ENCODE measurements at regions not wholly inside any gene's neighbourhood (a gene's known extent, or its start where the extent isn't known, plus 50 kb on each side); places are given as distances from the start of the nearest gene placed in this dataset.
"Not testable (repeated sequence)": the region's sequence is repeated elsewhere in the genome, so short reads cannot be mapped to it uniquely, and the experiment has no call there.

- H3K27ac ChIP-seq: no peak overlapping the region
- TF ChIP-seq CTCF (IDR thresholded peaks at IDR 0.05): no peak
- no peak for DNase-seq
- 92 to 99% (median 96%) methylated on average over 2 of the region's 2 CpGs for WGBS, 5 donors
- intact Hi-C loops (cut with DNase I; ENCODE audit: low total_unique reads): no loop called here
- peaks cover 0 to 9% (median 3%) of the 10 kb centered on the region in 4 donors for H3K9me3 ChIP-seq
- H3K4me1 ChIP-seq: no peaks in the 10 kb centered on the region
- H3K4me3 ChIP-seq: no peak overlapping the region
- no peaks in the 10 kb centered on the region for H3K27me3 ChIP-seq
- H3K36me3 ChIP-seq: peaks cover 17 to 78% (median 73%) of the 10 kb centered on the region in 4 donors
Measured at GRCh38 chr12:100083308-100083707, 59.4 kb downstream of the BLTP3B start.

DNA sequence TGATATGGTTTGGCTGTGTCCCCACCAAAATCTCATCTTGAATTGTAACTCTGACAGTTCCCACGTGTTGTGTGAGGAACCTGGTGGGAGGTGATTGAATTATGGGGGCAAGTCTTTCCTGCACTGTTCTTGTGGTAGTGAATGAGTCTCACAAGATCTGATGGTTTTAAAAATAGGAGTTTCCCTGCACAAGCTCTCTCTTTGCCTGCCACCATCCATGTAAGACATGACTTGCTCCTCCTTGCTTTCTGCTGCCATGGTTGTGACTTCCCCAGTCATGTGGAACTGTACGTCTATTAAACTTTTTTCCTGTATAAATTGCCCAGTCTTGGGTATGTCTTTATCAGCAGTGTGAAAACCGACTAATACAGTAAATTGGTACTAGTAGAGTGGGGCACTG, 63.9 kb downstream of the BLTP3B start:
- DNase-seq; H3K27me3 ChIP-seq; H3K4me1 ChIP-seq; H3K4me3 ChIP-seq; H3K27ac ChIP-seq; H3K9me3 ChIP-seq; intact Hi-C loops (cut with DNase I; ENCODE audit: low total_unique reads): not testable (repeated sequence)
- 84 to 96% (median 95%) methylated on average over 3 of the region's 3 CpGs for WGBS, 5 donors
- peaks cover 20 to 82% (median 78%) of the 10 kb centered on the region in 4 donors for H3K36me3 ChIP-seq

DNA sequence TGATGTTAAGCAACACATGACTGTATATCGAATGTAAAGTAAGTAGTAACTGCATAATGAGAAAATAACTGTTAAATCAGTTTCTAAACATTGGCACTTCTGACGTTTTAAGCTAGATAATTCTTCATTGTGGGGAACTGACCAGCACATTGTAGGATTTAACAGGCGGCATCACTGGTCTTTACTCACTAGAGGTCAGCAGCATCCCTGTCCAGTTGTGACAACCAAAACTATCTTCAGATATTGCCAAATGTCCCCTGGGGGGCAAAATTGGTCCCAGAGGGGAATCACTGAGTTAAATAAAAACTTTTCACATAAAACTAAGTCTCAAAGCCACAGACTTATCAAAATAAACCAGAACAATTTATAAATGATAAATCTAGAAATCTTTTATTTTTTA, 65.3 kb downstream of the BLTP3B start:
- 72 to 82% (median 80%) methylated on average over 3 of the region's 3 CpGs for WGBS, 5 donors
- intact Hi-C loops (cut with DNase I; ENCODE audit: low total_unique reads): no loop called here
- no peaks in the 10 kb centered on the region for H3K4me1 ChIP-seq
- TF ChIP-seq EP300 (IDR thresholded peaks at IDR 0.05) (no peak), POLR2A (IDR thresholded peaks at IDR 0.05) (no peak), CTCF (IDR thresholded peaks at IDR 0.05) (no peak)
- H3K27ac ChIP-seq: no peak overlapping the region
- H3K27me3 ChIP-seq: no peaks in the 10 kb centered on the region
- H3K9me3 ChIP-seq: peaks cover 0 to 9% (median 3%) of the 10 kb centered on the region in 4 donors
- peaks cover 17 to 71% (median 65%) of the 10 kb centered on the region in 4 donors for H3K36me3 ChIP-seq
- DNase-seq: no peak
- H3K4me3 ChIP-seq: no peak overlapping the region

DNA sequence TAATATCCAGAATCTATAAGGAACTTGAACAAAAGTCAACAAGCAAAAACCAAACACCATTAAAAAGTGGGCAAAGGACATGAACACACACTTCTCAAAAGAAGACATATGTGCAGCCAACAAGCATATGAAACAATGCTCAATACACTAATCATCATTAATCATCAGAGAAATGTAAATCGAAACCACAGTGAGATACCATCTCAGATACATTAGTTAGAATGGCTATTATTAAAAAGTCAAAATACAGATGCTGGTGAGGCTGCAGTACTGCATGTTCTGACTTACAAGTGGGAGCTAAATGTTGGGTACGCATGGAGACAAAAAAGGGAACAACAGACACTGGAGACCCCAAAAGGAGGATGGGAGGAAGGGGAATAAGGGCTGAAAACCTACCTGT, 67.1 kb downstream of the BLTP3B start:
- H3K27ac ChIP-seq: no peak overlapping the region
- TF ChIP-seq EP300 (IDR thresholded peaks at IDR 0.05): no peak
- no peaks in the 10 kb centered on the region for H3K4me1 ChIP-seq
- WGBS, 5 donors: 92 to 100% (median 98%) methylated on average over 2 of the region's 2 CpGs
- intact Hi-C loops (cut with DNase I; ENCODE audit: low total_unique reads): no loop called here
- DNase-seq: no peak
- peaks cover 3 to 71% (median 62%) of the 10 kb centered on the region in 4 donors for H3K36me3 ChIP-seq
- H3K27me3 ChIP-seq: no peaks in the 10 kb centered on the region
- no peak overlapping the region for H3K4me3 ChIP-seq
- H3K9me3 ChIP-seq: peaks cover 0 to 9% (median under 1%) of the 10 kb centered on the region in 4 donors

- intact Hi-C loops (cut with DNase I; ENCODE audit: low total_unique reads): no loop called here
- Histone ChIP-seq H3K9me3 (peaks cover 0 to 14% (median 7%) of the 10 kb centered on the region in 4 donors), H3K4me3 (no peak overlapping the region), H3K27ac (no peak overlapping the region), H3K27me3 (no peaks in the 10 kb centered on the region), H3K4me1 (no peaks in the 10 kb centered on the region), H3K36me3 (peaks cover 5 to 78% (median 59%) of the 10 kb centered on the region in 4 donors)
- 85 to 94% (median 91%) methylated on average over 1 of the region's 1 CpG for WGBS, 5 donors
- DNase-seq: no peak
- TF ChIP-seq CTCF (IDR thresholded peaks at IDR 0.05): no peak
- no peak for TF ChIP-seq EP300 (IDR thresholded peaks at IDR 0.05)
Measured at GRCh38 chr12:100069795-100070194, 72.9 kb downstream of the BLTP3B start.

DNA sequence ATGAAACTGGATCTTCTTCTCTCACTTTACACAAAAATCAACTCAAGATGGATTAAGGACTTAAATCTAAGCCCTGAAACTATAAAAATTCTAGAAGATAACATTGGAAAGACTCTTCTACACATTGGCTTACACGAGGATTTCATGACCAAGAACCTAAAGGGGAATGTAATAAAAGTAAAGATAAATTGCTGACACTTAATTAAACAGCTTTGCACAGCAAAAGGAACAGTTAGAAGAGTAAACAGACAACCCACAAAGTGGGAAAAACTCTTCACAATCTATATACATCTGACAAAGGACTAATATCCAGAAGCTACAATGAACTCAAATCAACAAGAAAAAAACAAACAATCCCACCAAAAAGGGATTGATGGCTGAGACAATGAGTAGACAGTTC, 74.4 kb downstream of the BLTP3B start:
- DNase-seq: no peak
- TF ChIP-seq CTCF (IDR thresholded peaks at IDR 0.05) (no peak), POLR2A (IDR thresholded peaks at IDR 0.05) (no peak), POLR2AphosphoS5 (IDR thresholded peaks at IDR 0.05) (no peak), EP300 (IDR thresholded peaks at IDR 0.05) (no peak)
- Histone ChIP-seq H3K9me3 (peaks cover 0 to 14% (median 7%) of the 10 kb centered on the region in 4 donors), H3K4me1 (no peaks in the 10 kb centered on the region), H3K4me3 (no peak overlapping the region), H3K27me3 (no peaks in the 10 kb centered on the region), H3K36me3 (peaks cover 5 to 83% (median 68%) of the 10 kb centered on the region in 4 donors), H3K27ac (no peak overlapping the region)
- 78 to 93% (median 84%) methylated on average over 1 of the region's 1 CpG for WGBS, 5 donors
- intact Hi-C loops (cut with DNase I; ENCODE audit: low total_unique reads): no loop called here

All from stomach (tissue), 8 donors.